Hepatocyte (in vitro differentiated cells): ENCODE measurements at regions not wholly inside any gene's neighbourhood (a gene's known extent, or its start where the extent isn't known, plus 50 kb on each side); places are given as distances from the start of the nearest gene placed in this dataset.

Experiments used
- DNase-seq: peaks from one replicate; pipeline ENCODE4 v3.0.0-alpha.2; 2016; ENCODE audit warnings: low spot score
- H2AFZ ChIP-seq: fragments of 200-600 bp; sonication (generic); 2 replicates; pipeline ENCODE4 v1.6.0; 2016; ENCODE audit warnings: antibody characterized with exemption, mild to moderate bottlenecking
- H3K27ac ChIP-seq: fragments of 200-600 bp; sonication (generic); 2 replicates; pipeline ENCODE4 v1.5.1; 2016; ENCODE audit warnings: mild to moderate bottlenecking
- H3K27me3 ChIP-seq: fragments of 200-600 bp; sonication (generic); 2 replicates; pipeline ENCODE4 v1.6.1; 2016
- H3K36me3 ChIP-seq: fragments of 200-600 bp; sonication (generic); replicated peaks from 2 replicates; pipeline ENCODE4 v1.5.1; 2016; ENCODE audit warnings: low read depth; ENCODE audit not compliant: insufficient read depth
- H3K4me1 ChIP-seq: fragments of 200-600 bp; sonication (generic); 2 replicates; pipeline ENCODE4 v1.5.1; 2016; ENCODE audit warnings: mild to moderate bottlenecking, moderate library complexity; ENCODE audit not compliant: insufficient read depth
- H3K4me2 ChIP-seq: fragments of 200-600 bp; sonication (generic); 2 replicates; pipeline ENCODE4 v1.6.0; 2016
- H3K4me3 ChIP-seq: fragments of 200-600 bp; sonication (generic); 2 replicates; pipeline ENCODE4 v1.5.1; 2016; ENCODE audit warnings: mild to moderate bottlenecking
- H3K79me2 ChIP-seq: fragments of 200-600 bp; sonication (generic); 2 replicates; pipeline ENCODE4 v1.6.0; 2017; ENCODE audit warnings: mild to moderate bottlenecking
- H3K9me2 ChIP-seq: fragments of 200-600 bp; sonication (generic); replicated peaks from 2 replicates; pipeline ENCODE4 v1.6.0; 2017; ENCODE audit warnings: mild to moderate bottlenecking; ENCODE audit not compliant: insufficient read depth
- H3K9me3 ChIP-seq: fragments of 200-600 bp; sonication (generic); 2 replicates; pipeline ENCODE4 v1.5.1; 2016; ENCODE audit warnings: low read depth, mild to moderate bottlenecking
- H4K20me1 ChIP-seq: fragments of 200-600 bp; sonication (generic); 2 replicates; pipeline ENCODE4 v1.6.0; 2016; ENCODE audit warnings: mild to moderate bottlenecking; ENCODE audit not compliant: insufficient read depth, poor library complexity, severe bottlenecking
- EZH2 ChIP-seq: fragments of 200-600 bp; sonication (generic); IDR thresholded peaks from 2 replicates; pipeline ENCODE4 v1.6.1; 2016; ENCODE audit warnings: antibody characterized with exemption, mild to moderate bottlenecking, borderline replicate concordance
- EZH2phosphoT487 ChIP-seq: fragments of 200-600 bp; sonication (generic); IDR thresholded peaks from one replicate; pipeline ENCODE4 v1.6.1; 2018; ENCODE audit warnings: antibody characterized with exemption, mild to moderate bottlenecking, low read depth, moderate library complexity; ENCODE audit not compliant: unreplicated experiment, severe bottlenecking
- WGBS: methylation state at CpG from one replicate; pipeline ENCODE4 v1.1.6; 2016; ENCODE audit warnings: low lambda C conversion rate; ENCODE audit errors: missing lambda C conversion rate; 5-methylcytosine and 5-hydroxymethylcytosine counted together
- TF ChIP-seq, protein P1 (sequence below): fragments of 200-600 bp; sonication (generic); IDR thresholded peaks from 2 replicates; pipeline ENCODE4 v1.5.1; 2016; ENCODE audit warnings: antibody characterized with exemption, mild to moderate bottlenecking; ENCODE audit not compliant: poor library complexity

- no peak for TF ChIP-seq EZH2phosphoT487
- TF ChIP-seq, protein P1, sequence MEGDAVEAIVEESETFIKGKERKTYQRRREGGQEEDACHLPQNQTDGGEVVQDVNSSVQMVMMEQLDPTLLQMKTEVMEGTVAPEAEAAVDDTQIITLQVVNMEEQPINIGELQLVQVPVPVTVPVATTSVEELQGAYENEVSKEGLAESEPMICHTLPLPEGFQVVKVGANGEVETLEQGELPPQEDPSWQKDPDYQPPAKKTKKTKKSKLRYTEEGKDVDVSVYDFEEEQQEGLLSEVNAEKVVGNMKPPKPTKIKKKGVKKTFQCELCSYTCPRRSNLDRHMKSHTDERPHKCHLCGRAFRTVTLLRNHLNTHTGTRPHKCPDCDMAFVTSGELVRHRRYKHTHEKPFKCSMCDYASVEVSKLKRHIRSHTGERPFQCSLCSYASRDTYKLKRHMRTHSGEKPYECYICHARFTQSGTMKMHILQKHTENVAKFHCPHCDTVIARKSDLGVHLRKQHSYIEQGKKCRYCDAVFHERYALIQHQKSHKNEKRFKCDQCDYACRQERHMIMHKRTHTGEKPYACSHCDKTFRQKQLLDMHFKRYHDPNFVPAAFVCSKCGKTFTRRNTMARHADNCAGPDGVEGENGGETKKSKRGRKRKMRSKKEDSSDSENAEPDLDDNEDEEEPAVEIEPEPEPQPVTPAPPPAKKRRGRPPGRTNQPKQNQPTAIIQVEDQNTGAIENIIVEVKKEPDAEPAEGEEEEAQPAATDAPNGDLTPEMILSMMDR = no peak
- no peak for TF ChIP-seq EZH2
- WGBS = 90% methylated on average over 4 of the region's 4 CpGs
- H3K36me3 ChIP-seq = no peaks in the 10 kb centered on the region
- H2AFZ ChIP-seq = no peak overlapping the region
- no peak overlapping the region for H3K4me3 ChIP-seq
- DNase-seq = no peak
- no peaks in the 10 kb centered on the region for H3K9me3 ChIP-seq
- H3K4me2 ChIP-seq = no peak overlapping the region
- no peak overlapping the region for H3K27ac ChIP-seq
- no peaks in the 10 kb centered on the region for H4K20me1 ChIP-seq
- H3K79me2 ChIP-seq = no peaks in the 10 kb centered on the region
- no peaks in the 10 kb centered on the region for H3K4me1 ChIP-seq
- no peaks in the 10 kb centered on the region for H3K9me2 ChIP-seq
- H3K27me3 ChIP-seq = no peaks in the 10 kb centered on the region
Measured at GRCh38 chr4:141833209-141833608, 196.8 kb downstream of the IL15 start.

DNA sequence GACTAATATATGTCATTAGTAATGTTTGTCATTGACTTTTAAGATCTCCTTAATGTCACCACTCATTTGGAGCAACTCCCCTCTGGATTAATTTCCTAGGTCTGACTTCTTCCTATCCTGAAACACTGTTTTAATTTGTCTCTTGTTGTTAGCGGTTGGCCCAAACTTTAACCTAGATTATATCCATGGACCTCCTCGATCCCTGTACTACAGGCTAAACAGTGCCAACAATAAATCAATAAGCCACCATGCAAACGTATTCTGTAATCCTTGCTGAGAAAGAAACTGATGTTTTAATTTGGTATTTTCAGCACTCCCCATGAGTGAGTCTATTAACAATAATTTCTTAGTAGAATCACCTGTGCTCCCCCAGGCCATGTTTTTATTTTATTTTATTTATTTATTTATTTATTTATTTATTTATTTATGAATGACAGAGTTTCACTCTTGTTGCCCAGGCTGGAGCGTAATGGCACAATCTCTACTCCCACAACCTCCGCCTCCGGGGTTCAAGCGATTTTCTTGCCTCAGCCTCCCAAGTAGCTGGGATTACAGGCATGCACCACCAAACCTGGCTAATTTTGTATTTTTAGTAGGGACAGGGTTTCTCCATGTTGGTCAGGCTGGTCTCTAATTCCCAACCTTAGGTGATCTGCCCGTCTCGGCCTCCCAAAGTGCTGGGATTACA is 204.1 kb downstream of the IL15 start:
- Histone ChIP-seq H3K36me3 (no peaks in the 10 kb centered on the region), H3K79me2 (no peaks in the 10 kb centered on the region), H3K9me3 (no peaks in the 10 kb centered on the region), H4K20me1 (no peaks in the 10 kb centered on the region), H3K4me3 (no peak overlapping the region), H3K4me1 (no peaks in the 10 kb centered on the region), H3K9me2 (no peaks in the 10 kb centered on the region), H2AFZ (no peak overlapping the region), H3K27me3 (no peaks in the 10 kb centered on the region), H3K27ac (no peak overlapping the region), H3K4me2 (no peak overlapping the region)
- no peak for DNase-seq
- 95% methylated on average over 9 of the region's 9 CpGs for WGBS
- TF ChIP-seq EZH2phosphoT487 (no peak), EZH2 (no peak)
- TF ChIP-seq, protein P1 = no peak

DNA sequence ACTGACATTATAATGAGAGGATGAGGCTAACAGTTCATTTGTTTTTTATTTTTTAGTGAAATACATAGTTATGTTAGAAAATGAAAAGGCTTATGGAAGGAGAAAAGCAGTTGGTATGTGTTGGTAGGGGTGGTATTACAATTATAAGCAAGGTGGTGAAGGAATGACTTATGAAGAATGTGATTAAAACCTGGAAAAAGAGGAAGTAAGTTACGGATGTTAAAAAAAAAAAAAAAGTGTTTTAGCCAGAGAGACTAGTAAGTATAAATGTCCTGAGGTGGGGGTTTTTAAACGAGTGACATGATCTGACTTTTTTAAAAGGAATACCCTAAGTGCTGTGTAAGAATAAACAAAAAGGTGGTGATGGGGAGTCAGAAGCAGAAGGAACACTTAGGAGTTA is 206.8 kb downstream of the IL15 start:
- Histone ChIP-seq H3K27me3 (no peaks in the 10 kb centered on the region), H2AFZ (no peak overlapping the region), H3K9me2 (no peaks in the 10 kb centered on the region), H3K4me1 (no peaks in the 10 kb centered on the region), H3K27ac (no peak overlapping the region), H3K4me2 (no peak overlapping the region), H3K79me2 (no peaks in the 10 kb centered on the region), H4K20me1 (no peaks in the 10 kb centered on the region), H3K9me3 (no peaks in the 10 kb centered on the region), H3K4me3 (no peak overlapping the region), H3K36me3 (no peaks in the 10 kb centered on the region)
- no peak for DNase-seq
- 68% methylated on average over 2 of the region's 2 CpGs for WGBS
- no peak for TF ChIP-seq EZH2
- TF ChIP-seq, protein P1 = no peak
- TF ChIP-seq EZH2phosphoT487 = no peak

DNA sequence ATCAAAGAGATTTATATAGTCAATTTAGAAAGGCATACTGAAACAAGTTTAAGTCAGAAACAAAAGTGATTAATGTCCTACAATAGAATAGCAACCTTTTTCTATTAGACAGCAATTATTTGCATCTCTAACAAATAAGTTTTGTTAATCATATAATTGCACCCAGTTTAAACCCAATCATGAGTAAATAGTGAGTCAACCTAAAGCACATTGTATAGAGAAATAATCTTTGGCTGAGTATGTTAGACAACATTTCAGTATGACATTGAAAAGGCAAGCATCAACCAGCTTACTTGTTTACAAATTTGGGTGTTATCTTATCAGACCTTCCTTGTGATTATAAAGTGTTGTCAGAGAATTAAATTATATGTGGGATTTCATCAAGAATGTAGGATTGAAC is 209.5 kb downstream of the IL15 start:
- Histone ChIP-seq H3K79me2 (no peaks in the 10 kb centered on the region), H3K9me3 (no peaks in the 10 kb centered on the region), H3K9me2 (no peaks in the 10 kb centered on the region), H4K20me1 (no peaks in the 10 kb centered on the region), H3K27ac (no peak overlapping the region), H3K4me3 (no peak overlapping the region), H3K27me3 (no peaks in the 10 kb centered on the region), H2AFZ (no peak overlapping the region), H3K4me2 (no peak overlapping the region), H3K36me3 (no peaks in the 10 kb centered on the region), H3K4me1 (no peaks in the 10 kb centered on the region)
- DNase-seq = no peak
- no peak for TF ChIP-seq EZH2
- TF ChIP-seq, protein P1 = no peak
- TF ChIP-seq EZH2phosphoT487 = no peak
